Stimulated activated naive CD4-positive, alpha-beta T cell treated with Interleukin-2 at 50 U/mL for 16 hours (primary cell): ENCODE measurements at regions not wholly inside any gene's neighbourhood (a gene's known extent, or its start where the extent isn't known, plus 50 kb on each side); places are given as distances from the start of the nearest gene placed in this dataset.
"Not testable (repeated sequence)": the region's sequence is repeated elsewhere in the genome, so short reads cannot be mapped to it uniquely, and the experiment has no call there.

Experiments used
- DNase-seq: peaks from one replicate; lab custom pipeline; 2025; lab: John Stamatoyannopoulos, UW

DNA sequence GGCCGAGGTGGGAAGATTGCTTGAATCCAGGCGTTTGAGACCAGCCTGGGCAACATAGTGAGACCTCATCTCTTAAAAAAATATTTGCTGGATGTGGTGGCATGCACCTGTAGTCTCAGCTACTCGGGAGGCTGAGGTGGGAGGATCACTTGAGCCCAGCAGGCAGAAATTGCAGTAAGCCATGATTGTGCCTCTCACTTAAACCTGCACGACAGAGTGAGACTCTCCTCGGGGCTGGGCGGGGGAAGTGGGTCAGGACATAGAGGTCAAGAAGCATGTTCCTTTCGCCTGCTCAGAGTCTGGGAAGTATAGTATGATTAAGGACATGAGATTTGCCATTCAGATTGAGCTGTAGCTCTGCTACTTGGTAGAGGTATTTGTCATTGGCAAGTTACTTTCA lies 52.3 kb downstream of the SEPTIN7 start:
- not testable (repeated sequence) for DNase-seq

DNA sequence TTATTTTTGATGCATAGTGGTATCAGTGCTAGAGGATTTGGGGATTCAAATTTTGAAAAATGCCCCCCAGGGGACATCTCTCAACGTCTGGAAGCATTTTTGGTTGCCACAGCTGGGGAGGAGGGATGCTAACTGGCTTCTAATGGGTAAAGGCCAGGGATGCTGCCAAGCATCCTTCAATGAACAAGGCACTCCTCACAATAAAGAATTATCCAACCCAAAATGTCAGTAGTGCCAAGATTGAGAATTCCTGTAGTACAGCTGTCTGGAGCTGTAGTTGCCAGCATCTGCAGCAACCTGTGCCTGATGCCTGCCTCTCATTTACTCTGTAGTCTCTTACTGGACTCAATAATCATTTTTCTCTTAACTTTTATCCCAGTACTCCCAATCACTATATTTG lies 53.5 kb downstream of the SEPTIN7 start:
- no peak for DNase-seq

DNA sequence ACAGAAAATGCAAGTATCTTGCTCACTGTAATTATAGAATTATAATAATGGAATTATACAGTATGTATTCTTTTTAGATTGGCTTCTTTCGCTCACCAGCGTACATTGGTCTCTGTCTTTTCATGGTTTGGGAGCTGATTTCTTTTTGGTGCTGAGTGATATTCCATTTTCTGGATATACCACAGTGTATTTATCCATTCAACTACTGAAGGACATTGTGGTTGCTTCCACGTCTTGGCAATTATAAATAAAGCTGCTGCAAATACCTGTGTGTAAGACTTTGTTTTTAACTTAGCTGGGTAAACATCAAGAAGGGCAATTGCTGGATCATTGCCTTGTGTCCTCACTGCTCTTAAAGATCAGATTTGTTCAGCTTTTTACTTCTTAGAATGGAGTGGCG lies 55.3 kb downstream of the SEPTIN7 start:
- DNase-seq, result no peak

DNA sequence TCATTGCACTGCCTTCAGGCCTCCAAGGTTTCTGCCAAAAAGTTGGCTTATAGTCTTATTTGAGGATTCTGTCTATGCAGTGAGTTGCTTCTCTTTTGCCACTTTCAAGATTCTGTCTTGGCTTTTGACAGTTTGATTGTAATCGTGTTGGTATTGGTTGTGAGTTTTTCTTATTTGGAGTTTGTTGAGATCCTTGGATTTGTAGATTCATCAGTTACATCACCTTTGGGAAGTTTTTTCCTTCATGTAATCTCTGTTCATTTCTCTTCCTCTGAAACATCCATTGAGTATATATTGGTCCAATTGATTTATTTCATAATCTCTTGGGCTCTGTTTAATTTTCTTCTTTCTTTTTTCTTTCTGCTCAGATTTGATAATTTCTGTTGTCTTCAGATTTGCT lies 59.8 kb downstream of the SEPTIN7 start:
- no peak for DNase-seq

DNA sequence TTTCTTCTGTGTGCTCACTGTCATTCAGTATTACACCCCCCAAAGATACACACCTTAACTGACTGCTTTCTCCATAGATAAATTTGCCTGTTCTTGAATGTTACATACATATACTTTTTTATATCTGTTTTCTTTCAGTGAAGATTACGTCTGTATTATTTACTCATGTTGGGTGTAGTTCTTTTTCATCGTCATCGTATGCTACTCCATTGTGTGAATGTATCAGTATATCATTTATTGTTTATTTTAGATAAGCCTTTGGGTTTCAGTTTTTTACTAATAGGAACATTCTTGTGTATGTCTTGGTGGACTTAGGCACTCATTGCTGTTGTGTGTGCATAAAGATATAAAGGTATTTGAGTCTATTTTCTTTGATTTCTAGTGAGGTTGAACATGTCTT lies 64.4 kb downstream of the SEPTIN7 start:
- DNase-seq, result no peak

DNA sequence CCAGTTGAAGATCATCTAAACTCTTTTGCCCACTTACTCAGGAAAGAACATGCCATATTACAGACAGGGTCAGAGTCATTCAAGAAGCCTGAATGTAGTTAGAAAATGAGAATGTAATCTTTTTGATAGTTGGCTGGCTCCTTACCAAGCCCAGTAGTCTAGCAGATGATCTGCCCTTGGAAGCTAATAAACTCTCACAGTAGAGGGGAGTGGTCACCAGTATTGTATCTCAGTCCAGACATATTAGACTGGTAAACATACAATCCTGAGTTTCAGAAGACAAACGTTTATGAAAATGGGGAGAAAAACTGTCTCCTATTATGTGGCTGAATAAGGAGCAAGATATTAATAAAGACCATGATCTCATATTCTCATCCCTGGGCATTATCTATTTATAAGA lies 65.3 kb downstream of the SEPTIN7 start:
- DNase-seq, result no peak

DNA sequence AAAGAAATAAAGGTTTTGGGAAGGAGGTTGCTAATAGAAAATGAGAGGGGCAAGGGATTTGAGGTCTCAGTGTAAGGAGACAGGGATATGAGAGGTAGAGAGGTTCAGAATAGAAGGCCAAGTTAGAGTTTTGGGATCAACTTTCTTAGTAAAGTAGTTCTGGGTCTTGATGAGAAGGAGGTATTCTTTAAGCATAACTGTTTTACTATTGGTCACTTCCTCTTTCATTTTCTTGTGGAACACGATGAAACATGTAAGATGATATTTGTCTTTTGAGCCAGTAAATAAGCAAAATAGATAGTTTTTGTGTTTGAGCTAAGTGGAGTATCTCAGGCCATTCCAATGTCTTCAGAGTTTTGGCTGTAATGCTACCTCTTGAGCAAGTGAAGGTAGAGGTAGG lies 68.3 kb downstream of the SEPTIN7 start:
- DNase-seq, result not testable (repeated sequence)

DNA sequence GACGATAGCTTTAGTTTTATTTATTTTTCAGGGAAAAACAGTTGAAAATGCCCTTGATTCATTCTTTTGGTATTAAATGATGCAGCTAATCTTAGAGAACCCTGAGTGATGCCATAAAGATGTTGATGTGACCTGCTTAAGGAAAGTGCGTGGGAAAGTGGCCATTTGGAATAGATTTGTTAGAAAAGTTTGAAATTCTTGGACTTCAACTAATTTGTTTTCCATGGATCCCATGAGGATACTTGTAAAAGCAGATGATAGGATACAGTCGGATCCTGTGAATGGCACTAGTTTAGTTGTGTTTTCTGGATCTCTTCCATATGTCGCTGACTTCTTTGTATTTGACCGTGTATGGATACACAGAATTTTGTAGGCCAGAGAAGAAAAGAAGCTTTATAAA lies 69.0 kb downstream of the SEPTIN7 start:
- DNase-seq, result no peak

DNA sequence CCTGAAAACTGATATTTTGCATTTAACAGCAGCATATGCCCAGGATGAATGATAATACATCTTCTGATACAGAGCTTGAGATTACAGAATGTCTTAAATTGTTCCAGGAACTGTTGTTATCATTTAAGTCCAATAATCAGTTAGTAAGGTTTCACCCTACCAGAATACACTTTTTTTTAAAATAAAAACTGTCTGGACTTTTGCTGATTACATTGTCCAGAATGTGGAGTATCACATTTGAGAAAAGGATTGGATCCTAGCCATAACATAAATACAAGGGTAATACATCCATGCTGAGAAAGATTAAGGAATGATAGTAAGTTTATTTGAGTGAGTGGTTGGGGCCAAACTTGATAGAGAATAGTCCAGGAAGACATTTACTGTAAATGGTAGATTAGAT lies 71.0 kb downstream of the SEPTIN7 start:
- no peak for DNase-seq

DNA sequence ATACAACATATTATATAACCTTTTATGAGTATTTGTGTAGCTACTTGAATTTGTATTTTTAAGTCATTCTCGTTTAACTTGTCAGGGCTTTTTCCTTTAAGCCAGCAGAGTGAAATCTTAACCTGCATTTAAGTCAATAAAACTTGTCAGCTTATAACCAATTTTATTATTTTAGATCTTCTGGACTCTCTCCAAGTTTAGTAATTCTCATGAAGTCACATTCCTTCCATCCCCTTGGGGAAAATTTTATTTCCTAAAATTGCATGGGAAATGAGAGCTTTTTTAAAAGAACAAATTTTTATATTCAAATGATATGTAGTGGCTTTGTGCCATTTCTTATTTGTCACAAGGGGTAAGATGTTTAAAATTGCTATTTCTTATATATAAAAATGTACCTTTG lies 74.0 kb downstream of the SEPTIN7 start:
- no peak for DNase-seq

DNA sequence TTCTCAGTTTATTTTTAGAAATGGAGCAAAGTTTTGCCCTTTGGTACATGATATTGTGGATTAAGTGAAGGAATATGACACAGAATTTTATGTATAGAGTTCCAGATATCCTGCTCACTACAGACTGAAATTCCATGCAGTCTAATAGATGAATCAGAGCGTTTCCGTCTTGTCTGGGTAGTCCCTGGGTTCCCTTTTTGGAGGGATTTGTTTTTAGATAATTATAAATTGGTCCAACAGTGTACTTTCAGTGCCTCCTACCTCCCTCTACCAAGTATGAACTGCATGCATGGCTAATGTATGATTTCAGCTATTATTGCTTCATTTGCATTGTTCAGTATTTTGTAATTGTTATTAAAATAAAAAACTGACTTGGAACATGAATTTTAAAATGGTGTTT lies 74.4 kb downstream of the SEPTIN7 start:
- DNase-seq, result no peak

DNA sequence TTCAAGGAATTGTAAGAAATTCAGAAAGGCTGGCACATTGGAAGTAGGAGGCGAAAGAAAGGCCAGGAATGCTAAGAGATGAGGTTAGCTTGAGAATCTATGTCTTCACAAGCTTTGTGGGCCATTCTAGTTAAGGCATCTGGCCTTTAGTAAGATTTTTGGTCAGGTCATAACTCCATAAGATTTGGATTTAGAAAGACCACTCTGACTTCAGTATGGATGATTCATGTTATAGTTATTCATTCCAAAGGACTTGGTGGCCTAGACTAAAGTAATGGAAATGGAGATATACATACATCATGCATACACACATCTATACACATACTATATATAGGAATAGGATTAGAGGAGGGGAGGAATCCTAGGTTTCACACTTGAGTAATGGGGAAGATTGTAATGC lies 77.5 kb downstream of the SEPTIN7 start:
- no peak for DNase-seq

DNA sequence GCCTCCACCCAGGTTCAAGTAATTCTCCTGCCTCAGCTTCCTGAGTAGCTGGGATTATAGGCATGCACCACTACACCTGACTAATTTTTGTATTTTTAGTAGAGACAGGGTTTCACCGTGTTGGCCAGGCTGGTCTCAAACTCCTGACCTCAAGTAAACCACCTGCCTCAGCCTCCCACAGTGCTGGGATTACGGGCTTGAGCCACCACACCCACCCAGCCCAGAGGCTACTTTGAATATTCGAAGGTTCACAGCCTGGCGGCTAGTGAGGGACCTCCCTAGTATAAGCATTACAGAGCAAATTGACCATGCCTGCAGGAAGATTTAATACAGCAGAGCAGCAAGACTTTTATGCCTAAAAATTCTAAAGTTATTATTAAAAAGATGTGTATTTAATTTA lies 86.6 kb downstream of the SEPTIN7 start:
- not testable (repeated sequence) for DNase-seq

DNA sequence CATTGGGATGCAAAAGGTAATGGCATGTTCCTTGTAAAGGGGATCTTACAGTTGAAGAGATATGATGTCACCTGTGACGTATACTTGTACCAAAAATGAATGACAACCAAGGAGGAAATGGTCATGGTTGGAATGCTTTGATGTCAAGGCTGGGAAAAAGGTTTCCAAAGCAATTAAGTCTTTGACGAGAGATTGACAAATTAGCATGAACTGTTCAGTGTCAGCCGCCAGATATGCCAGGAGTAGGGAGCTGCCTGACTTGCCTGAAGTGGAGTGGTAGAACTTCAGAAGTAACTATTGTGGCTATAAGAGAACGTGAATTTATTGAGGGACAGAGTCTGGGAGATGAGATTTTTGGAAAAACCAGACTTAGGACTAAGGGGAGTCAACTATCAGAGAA lies 88.1 kb downstream of the SEPTIN7 start:
- DNase-seq, result no peak

DNA sequence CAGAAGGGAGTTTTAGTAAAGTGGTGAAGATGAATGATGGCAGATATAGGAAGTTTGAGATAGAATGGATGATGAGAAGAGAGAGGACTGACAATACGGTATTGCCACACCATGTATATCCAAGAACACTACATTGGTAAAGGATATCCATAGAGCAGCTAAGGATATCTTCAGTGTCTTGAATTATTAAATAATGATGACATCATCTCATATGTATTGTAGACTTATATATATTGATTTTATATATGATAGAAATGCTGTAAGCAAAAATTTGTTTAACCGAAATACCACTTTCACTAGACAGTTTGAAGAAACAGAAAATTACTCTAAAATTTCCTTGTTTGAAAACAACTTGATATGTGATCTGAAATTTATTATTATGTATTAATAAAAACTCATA lies 89.0 kb downstream of the SEPTIN7 start:
- no peak for DNase-seq

DNA sequence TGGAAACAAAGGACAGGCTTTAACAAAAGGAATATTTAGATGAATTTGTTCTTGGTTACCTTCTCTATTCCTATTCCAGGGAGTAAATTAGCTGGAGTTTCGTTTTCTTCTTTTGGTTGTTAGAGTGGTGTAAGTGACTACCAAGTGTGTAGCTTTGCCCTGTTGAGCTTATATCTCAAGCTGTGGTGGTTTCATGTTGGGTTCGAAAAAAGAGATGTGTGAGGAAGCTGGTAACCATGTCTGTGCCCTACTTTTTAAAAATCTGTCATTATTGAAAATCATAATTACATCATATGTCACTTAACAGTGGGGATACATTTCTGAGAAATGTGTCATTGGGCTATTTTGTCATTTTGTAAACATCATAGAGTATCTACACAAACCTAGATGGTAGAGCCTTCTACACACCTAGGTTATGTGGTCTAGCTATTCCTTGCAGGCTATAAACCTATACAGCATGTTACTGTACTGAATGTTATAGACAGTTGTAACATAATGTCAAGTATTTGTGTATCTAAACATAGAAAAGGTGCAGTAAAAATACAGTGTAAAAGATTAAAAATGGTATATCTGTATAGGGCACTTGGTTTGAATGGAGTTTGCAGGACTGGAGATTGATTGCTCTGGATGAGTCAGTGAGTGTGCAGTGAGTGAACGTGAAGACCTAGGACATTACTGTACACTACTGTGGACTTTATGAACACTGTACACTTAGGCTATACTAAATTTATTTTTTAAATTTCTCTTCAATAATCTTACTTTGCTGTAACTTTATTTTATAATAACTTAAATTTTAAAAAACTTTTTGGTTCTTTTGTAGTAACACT lies 90.4 kb downstream of the SEPTIN7 start:
- no peak for DNase-seq

DNA sequence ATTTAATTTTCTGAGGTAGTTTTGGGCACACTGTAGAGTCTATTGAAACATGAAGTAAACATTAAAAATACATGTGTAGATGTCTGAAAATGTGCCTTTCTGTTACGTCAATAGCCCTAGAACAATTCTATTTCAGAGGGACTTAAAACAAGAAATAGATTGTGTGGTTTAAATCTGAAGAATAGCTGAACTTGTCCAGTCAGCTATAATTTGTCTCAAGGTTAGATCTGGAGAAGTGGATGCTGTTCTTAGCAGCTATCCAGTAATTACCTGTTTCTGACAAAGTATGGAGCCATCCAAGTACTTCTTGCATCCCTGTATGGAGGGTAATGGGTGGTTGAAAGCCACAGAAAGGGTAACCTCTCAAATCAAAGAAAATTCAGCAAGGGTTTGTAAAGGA lies 92.8 kb downstream of the SEPTIN7 start:
- no peak for DNase-seq

DNA sequence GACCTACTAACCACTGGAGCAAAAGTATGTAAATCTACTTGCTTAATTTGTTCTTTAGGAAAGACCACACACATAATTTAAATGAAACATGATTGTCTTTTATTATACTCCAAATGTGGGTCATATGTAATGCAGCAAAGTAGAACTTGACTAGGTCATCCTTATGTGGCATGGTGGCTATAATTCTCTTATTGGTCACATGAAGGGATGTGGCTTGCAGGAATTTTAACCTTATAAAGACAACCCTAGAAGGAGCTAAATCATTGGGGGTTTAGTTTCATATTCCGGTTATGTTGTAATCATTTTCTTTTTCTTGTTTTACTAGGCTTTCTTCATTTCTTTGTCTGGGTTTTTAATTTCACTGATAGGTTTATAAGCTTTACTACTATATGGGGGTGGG lies 93.9 kb downstream of the SEPTIN7 start:
- DNase-seq, result no peak

DNA sequence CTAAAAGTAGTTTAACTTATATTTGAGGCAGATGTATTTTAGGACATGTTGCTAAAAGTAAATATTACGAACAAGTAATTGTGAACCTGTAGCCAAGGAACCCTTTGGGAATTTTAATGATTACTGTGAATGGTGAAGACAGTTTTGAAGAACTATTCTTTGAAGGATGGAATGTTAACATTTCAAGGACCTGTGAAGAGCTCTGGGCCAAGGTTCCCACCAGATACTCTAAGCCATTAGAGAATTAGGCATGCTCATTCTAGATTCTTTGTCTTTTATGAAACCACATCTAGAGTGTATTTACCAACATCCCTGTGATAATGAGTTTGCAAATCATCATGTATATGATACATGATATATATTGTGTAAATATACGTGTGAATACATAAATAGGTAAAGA lies 99.8 kb downstream of the SEPTIN7 start:
- no peak for DNase-seq

DNA sequence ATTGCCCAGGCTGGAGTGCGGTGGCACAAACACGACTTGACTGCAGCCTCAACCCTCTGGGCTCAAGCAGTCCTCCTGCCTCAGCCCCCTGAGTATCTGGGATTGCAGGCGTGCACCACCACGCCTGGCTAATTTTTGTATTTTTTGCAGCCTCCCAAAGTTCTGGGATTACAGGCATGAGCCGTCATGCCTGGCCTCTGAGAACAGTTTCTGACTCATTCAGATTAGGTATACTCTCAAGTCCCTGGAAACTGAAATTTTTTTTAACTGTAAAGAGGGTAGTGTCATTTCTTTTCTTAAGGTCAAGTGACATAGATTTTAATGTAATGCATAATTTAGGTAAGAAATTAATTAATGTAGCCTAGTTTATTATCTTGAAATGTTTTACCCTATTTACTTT lies 104.7 kb downstream of the SEPTIN7 start:
- DNase-seq, result no peak

DNA sequence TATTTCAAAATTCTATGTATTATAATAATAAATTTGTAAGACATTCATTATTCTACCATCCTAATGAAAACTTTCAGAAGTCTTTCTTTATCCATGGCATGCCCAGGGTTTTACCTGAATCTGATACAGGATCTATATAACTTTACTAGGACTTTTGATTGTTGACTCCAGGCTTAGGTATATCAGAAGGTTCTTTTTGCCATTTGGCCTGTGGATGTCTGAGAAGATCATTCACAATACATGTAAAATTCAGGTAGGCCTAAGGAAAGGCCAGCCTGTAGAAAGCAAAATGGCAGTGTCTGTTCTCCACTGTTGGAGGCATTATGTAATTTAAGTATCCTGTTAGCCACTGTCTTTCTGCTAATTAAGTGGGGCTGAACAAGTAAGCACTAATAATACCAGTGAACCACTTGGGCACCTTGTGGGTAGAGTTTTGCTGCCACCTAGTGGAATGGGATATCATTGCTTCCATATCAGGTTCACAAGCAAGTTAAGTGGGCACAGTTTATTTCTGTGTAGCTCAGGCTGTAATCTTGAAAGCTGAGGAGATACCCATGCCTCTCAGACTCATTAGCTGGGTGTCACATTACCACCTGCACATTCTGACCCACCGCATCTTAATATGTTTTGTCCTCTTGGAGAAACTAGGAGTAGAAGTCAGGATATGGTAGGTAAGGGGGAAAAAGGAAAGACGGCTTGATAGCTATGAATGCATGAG lies 105.5 kb downstream of the SEPTIN7 start:
- peak; percentile 31 for DNase-seq

DNA sequence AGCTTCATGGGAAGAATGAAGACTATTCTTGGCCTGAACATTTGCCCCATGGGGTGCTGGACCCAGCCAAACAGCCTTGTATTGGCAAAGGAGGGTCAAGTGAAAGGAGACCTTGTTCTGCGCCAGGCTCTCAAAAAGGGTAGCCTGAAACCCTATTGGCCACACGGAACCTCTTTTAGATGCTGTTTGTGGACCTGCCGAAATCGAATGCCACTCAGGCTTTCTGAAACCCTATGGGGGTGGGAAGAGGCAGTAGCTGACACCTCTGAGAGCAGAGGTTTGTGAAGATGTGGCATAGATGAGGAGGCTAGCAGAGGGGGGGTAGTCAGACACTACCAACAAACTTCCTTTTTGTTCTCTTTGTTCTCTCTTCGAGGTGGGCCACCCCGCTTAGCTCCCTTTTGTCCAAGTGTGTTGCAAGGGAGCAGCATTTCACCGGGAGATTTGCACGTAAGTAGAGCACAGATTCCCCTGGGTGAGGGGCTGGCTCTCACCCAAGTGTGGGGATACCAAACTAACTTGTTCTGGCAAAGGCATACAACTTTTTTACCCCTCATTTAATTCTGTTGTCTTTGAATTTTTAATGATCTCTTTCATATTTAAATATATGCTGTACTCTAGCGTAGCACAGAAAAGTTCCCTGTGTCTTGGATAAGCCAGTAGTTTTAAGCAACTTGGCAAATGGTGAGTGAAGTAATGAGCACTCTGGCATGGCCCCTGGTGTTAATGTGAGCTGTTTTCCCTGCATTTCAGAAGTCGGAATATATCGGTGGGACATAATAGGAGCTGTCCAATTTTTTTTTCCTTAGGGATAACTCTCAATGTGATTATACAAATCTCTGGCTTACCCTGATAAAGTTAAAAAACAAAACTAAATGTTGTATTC lies 107.7 kb downstream of the SEPTIN7 start:
- no peak for DNase-seq

DNA sequence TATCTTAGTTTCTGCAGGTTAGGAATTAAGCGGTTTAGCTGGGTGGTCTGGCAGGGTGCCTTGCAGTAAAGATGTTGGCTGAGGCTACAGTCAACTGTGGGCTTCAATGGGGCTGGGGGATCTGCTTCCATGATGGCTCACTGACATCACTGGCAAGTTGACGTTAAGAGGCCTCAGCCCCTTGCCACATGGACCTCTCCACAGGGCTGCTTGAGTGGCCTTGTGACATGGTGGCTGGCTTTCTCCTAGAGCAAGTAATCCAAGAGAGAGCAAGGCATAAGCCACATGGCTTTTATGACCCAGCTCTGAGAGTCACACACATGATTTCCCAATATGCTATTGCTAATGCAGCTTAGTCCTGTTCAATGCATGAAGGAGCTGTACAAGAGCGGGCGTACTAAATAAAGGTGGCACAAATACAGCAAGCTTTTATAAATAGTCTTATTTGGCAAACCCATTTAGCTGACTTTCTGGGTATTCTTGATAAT lies 109.1 kb downstream of the SEPTIN7 start:
- no peak for DNase-seq
